GM19452 (cell line): ENCODE measurements at regions not wholly inside any gene's neighbourhood (a gene's known extent, or its start where the extent isn't known, plus 50 kb on each side); places are given as distances from the start of the nearest gene placed in this dataset.
"Not testable (repeated sequence)": the region's sequence is repeated elsewhere in the genome, so short reads cannot be mapped to it uniquely, and the experiment has no call there.

Source experiments
- ATAC-seq: cut with Tn5 transposase; IDR thresholded peaks from one replicate; pipeline ENCODE4 v1.9.1; 2021; ENCODE audit not compliant: unreplicated experiment

GRCh38 chr12:76180401-76181277, 96.2 kb upstream of the NAP1L1 start:
- no peak for ATAC-seq

GRCh38 chr12:76178452-76178851, 94.0 kb upstream of the NAP1L1 start:
- ATAC-seq, result no peak

GRCh38 chr12:76177821-76178220, 93.3 kb upstream of the NAP1L1 start:
- ATAC-seq, result no peak

- ATAC-seq, result no peak
Measured at GRCh38 chr12:76176940-76177339, 92.5 kb upstream of the NAP1L1 start.

GRCh38 chr12:76175946-76176345, 91.5 kb upstream of the NAP1L1 start:
- ATAC-seq, result not testable (repeated sequence)

- ATAC-seq, result no peak
Measured at GRCh38 chr12:76173756-76174155, 89.3 kb upstream of the NAP1L1 start.

- peak; percentile 99 for ATAC-seq
Measured at GRCh38 chr12:76158518-76159321, 74.2 kb upstream of the NAP1L1 start.

GRCh38 chr12:76156726-76157125, 72.2 kb upstream of the NAP1L1 start:
- no peak for ATAC-seq

GRCh38 chr12:76156314-76156713, 71.8 kb upstream of the NAP1L1 start:
- no peak for ATAC-seq

GRCh38 chr12:76155157-76155670, 70.7 kb upstream of the NAP1L1 start:
- no peak for ATAC-seq

- ATAC-seq, result no peak
Measured at GRCh38 chr12:76153616-76154015, 69.1 kb upstream of the NAP1L1 start.

- ATAC-seq, result peak; percentile 93
Measured at GRCh38 chr12:76152181-76152807, 67.8 kb upstream of the NAP1L1 start.

GRCh38 chr12:76144245-76144549, 59.7 kb upstream of the NAP1L1 start:
- ATAC-seq, result no peak

GRCh38 chr12:76143343-76144244, 59.1 kb upstream of the NAP1L1 start:
- ATAC-seq, result peak; percentile 96

- no peak for ATAC-seq
Measured at GRCh38 chr12:76142305-76142704, 57.8 kb upstream of the NAP1L1 start.

GRCh38 chr12:76138656-76139055, 54.2 kb upstream of the NAP1L1 start:
- no peak for ATAC-seq

- ATAC-seq, result no peak
Measured at GRCh38 chr12:76137606-76138005, 53.1 kb upstream of the NAP1L1 start.

- no peak for ATAC-seq
Measured at GRCh38 chr12:76135456-76135855, 51.0 kb upstream of the NAP1L1 start.
